RWPE2 (cell line): ENCODE measurements at regions not wholly inside any gene's neighbourhood (a gene's known extent, or its start where the extent isn't known, plus 50 kb on each side); places are given as distances from the start of the nearest gene placed in this dataset.

Source experiments
- ATAC-seq: fragments of 200-7000 bp; cut with Tn5 transposase; 3 replicates; pipeline ENCODE4 v1.9.1; 2021; ENCODE audit warnings: low read depth
- DNase-seq: peaks from one replicate; pipeline ENCODE4 v3.0.0-alpha.2; 2020; ENCODE audit warnings: low spot score
- H3K27ac ChIP-seq: fragments of 450-650 bp; 2 replicates; pipeline ENCODE4 v1.5.1; 2017; ENCODE audit warnings: mild to moderate bottlenecking; ENCODE audit not compliant: poor library complexity, severe bottlenecking
- H3K27me3 ChIP-seq: fragments of 250-450 bp; sonication (Bioruptor Pico); 2 replicates; pipeline ENCODE4 v1.5.1; 2021; ENCODE audit warnings: mild to moderate bottlenecking, moderate library complexity; ENCODE audit not compliant: insufficient read depth, poor library complexity, severe bottlenecking
- H3K36me3 ChIP-seq: fragments of 250-450 bp; sonication (Bioruptor Pico); 2 replicates; pipeline ENCODE4 v1.5.1; 2020; ENCODE audit warnings: low read depth, mild to moderate bottlenecking, moderate library complexity
- H3K4me1 ChIP-seq: fragments of 250-450 bp; sonication (Bioruptor Pico); 2 replicates; pipeline ENCODE4 v1.5.1; 2021; ENCODE audit warnings: mild to moderate bottlenecking, moderate library complexity; ENCODE audit not compliant: insufficient read depth, poor library complexity, severe bottlenecking
- H3K4me3 ChIP-seq: fragments of 250-450 bp; sonication (Bioruptor Pico); 2 replicates; pipeline ENCODE4 v1.5.1; 2021; ENCODE audit warnings: mild to moderate bottlenecking, moderate library complexity; ENCODE audit not compliant: severe bottlenecking
- H3K9me3 ChIP-seq: fragments of 250-450 bp; sonication (Bioruptor Pico); 2 replicates; pipeline ENCODE4 v1.5.1; 2021; ENCODE audit warnings: mild to moderate bottlenecking, moderate library complexity; ENCODE audit not compliant: severe bottlenecking
- TF ChIP-seq, protein P1 (sequence below): fragments of 450-650 bp; IDR thresholded peaks from one replicate; pipeline ENCODE4 v1.5.1; 2017; ENCODE audit warnings: mild to moderate bottlenecking, moderate library complexity; ENCODE audit not compliant: poor library complexity, severe bottlenecking

DNA sequence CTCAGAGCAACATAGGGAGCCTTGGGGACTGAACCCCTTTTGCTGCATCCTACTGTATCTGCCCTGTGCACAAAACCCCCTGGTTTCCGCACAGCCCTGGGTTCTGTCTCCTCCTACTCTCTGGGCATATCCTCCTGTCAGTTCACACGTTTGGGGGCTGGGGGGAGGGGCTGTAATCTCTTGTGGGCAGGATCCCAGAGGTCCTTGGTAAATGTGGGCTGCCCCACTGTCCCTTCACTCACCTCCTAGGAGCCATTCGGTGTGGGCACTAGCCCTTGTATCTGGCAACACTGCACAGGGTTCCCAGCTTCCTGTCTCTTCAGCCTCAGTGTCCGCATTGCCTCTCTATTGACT is 271.8 kb upstream of the DMAC1 start:
- no peaks in the 10 kb centered on the region for H3K36me3 ChIP-seq
- H3K4me1 ChIP-seq, result no peaks in the 10 kb centered on the region
- no peak overlapping the region for H3K27ac ChIP-seq
- H3K4me3 ChIP-seq, result no peak overlapping the region
- no peaks in the 10 kb centered on the region for H3K9me3 ChIP-seq
- no peaks in the 10 kb centered on the region for H3K27me3 ChIP-seq
- ATAC-seq (no peak), DNase-seq (no peak)
- TF ChIP-seq, protein P1, sequence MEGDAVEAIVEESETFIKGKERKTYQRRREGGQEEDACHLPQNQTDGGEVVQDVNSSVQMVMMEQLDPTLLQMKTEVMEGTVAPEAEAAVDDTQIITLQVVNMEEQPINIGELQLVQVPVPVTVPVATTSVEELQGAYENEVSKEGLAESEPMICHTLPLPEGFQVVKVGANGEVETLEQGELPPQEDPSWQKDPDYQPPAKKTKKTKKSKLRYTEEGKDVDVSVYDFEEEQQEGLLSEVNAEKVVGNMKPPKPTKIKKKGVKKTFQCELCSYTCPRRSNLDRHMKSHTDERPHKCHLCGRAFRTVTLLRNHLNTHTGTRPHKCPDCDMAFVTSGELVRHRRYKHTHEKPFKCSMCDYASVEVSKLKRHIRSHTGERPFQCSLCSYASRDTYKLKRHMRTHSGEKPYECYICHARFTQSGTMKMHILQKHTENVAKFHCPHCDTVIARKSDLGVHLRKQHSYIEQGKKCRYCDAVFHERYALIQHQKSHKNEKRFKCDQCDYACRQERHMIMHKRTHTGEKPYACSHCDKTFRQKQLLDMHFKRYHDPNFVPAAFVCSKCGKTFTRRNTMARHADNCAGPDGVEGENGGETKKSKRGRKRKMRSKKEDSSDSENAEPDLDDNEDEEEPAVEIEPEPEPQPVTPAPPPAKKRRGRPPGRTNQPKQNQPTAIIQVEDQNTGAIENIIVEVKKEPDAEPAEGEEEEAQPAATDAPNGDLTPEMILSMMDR, result no peak

DNA sequence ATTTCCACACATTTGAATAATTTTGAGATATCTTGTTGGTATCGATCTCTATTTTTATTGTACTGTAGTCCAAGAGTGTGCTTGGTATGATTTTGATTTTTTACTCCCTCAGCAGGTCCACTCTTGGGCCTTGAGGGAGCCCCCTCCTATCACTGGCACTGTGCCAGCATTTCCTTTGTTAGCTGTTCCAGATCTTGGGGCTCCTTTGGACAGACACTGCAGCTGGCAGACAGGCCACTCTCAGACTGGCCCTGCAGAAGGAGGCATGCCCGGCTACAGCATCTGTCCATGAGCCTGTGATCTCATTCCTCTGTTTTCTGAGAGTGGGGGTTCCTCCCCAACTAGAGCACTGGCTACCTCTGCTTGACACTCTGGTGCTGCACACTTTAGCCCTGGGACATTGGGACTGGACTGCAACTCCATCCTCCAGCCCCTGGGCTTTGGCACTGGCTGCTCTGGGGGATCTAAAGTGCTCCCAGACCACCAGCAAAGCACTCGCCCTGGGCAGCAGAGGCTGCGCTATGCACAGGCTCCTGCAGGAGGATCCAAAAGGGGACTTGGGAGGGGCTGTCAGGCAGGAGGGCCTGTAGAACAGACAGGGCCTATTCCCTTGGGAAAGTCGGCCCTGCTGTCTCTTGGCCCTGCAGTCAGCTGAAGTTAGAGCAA is 271.3 kb upstream of the DMAC1 start:
- Histone ChIP-seq H3K27me3 (no peaks in the 10 kb centered on the region), H3K36me3 (no peaks in the 10 kb centered on the region), H3K4me3 (no peak overlapping the region), H3K9me3 (no peaks in the 10 kb centered on the region), H3K27ac (no peak overlapping the region), H3K4me1 (no peaks in the 10 kb centered on the region)
- DNase-seq (no peak), ATAC-seq (no peak)
- TF ChIP-seq, protein P1, result no peak

DNA sequence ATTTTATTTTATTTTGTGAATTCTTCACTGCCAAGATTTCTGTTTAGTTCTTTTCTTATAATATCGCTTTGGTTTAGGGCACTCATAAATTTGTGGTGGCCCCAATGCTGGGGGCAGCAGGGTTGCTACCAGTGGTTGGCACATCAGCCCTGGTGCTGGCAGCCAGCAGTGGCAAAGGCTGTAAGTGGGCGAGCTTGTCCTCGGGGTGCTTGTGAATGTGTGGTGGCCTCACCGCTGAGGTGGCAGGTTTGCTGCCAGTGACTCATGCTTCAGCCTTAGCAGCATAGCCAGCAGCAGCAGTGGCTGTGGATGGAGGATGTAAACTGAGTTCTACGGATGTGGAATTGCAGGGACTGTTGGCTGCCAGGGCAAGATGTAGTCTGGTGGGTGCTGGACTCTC is 262.9 kb upstream of the DMAC1 start:
- ATAC-seq, result no peak
- TF ChIP-seq, protein P1, result no peak
- DNase-seq, result no peak
- Histone ChIP-seq H3K27me3 (no peaks in the 10 kb centered on the region), H3K27ac (no peak overlapping the region), H3K36me3 (no peaks in the 10 kb centered on the region), H3K4me3 (no peak overlapping the region), H3K9me3 (no peaks in the 10 kb centered on the region), H3K4me1 (no peaks in the 10 kb centered on the region)

DNA sequence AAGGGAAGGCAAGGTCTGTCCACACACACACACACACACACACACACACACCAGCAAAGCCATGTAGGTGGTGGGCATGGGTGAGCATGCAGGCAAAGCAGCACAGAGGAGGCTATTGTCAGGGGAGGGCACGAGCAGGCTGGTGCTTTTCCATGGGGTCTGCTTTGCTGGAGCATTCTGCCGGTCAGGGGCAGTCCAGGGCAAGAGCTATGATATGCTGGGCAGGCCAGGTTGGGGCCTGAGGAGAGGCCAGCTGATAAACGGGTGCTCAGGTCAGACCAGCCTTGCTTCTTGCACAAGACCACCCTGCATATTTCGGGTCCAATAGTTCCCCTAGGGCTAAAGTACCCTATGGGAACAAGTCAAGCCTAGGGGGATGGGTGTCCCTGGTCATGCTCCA is 253.9 kb upstream of the DMAC1 start:
- no peak for ATAC-seq

DNA sequence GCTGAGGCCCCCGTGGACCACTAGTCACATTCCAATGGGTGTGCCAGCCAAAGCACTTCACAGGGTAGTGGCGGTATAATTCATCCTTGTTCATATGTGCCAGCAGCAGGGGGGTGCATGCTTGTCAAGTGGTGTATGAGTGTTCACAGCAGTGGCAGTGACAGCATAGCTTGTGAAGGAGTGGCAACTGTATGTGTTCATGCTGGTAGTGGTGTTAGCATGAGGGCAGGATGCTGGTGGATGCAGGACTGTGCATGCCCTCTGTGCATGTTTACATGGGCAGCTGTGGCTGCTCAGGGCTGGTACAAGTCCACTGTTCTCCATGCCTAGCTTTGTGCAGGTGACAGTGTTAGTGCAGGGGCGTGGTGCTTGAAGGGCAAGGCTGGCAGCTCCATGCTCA is 253.4 kb upstream of the DMAC1 start:
- Histone ChIP-seq H3K4me3 (no peak overlapping the region), H3K36me3 (no peaks in the 10 kb centered on the region), H3K9me3 (no peaks in the 10 kb centered on the region), H3K27me3 (no peaks in the 10 kb centered on the region), H3K4me1 (no peaks in the 10 kb centered on the region), H3K27ac (no peak overlapping the region)
- DNase-seq (no peak), ATAC-seq (no peak)
- TF ChIP-seq, protein P1, result no peak

More for the DNA sequence above, 253.9 kb upstream of the DMAC1 start:
- Histone ChIP-seq H3K4me1 (no peaks in the 10 kb centered on the region), H3K36me3 (no peaks in the 10 kb centered on the region), H3K27ac (no peak overlapping the region), H3K4me3 (no peak overlapping the region), H3K9me3 (no peaks in the 10 kb centered on the region), H3K27me3 (no peaks in the 10 kb centered on the region)
- TF ChIP-seq, protein P1, result no peak
- no peak for DNase-seq
